NT2/D1 (cell line): ENCODE measurements at regions not wholly inside any gene's neighbourhood (a gene's known extent, or its start where the extent isn't known, plus 50 kb on each side); places are given as distances from the start of the nearest gene placed in this dataset.

ENCODE experiments used
- SUZ12 ChIP-seq: IDR thresholded peaks from 2 replicates; pipeline ENCODE4 v1.6.1; 2011; ENCODE audit not compliant: insufficient read length, insufficient read depth; ENCODE audit errors: extremely low read depth
- YY1 ChIP-seq: IDR thresholded peaks from 2 replicates; pipeline ENCODE4 v1.6.1; 2011; ENCODE audit not compliant: insufficient read length, insufficient read depth
- ZNF274 ChIP-seq: IDR thresholded peaks from 2 replicates; pipeline ENCODE4 v1.6.1; 2011; ENCODE audit warnings: mild to moderate bottlenecking, low read depth, low read length

DNA sequence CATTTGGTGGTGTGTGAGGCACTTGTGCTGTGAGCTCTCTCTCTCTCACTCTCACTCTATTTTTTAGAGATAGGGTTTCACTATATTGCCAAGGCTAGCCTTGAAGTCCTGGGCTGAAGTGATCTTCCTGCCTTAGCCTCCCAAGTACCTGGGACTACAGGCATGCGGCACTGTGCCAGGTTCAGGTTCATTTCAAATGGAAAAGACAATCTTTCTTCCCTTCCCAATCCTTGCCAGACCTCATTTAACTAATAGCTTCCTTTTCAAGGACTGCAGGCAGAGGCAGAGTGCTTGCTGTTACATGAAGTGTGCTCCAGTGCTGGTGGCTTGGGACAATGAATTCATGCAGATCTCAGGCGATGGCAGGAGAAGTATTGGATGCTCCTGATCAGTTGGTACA, 73.2 kb upstream of the BICD1 start:
- TF ChIP-seq ZNF274 (no peak), YY1 (no peak), SUZ12 (no peak)
